ENCODE measurements at regions not wholly inside any gene's neighbourhood (a gene's known extent, or its start where the extent isn't known, plus 50 kb on each side); places are given as distances from the start of the nearest gene placed in this dataset.

- CTCF ChIA-PET (ENCODE audit: unreplicated experiment) = no interaction called here
- TF ChIP-seq EZH2phosphoT487 (IDR thresholded peaks at IDR 0.05; ENCODE audit: borderline replicate concordance, low read depth, low read length) (no peak), CTCF (conservative IDR thresholded peaks at IDR 0.05; ENCODE audit: low read length) (no peak)
- POLR2A ChIA-PET = no interaction called here
Measured at GRCh38 chr6:74467533-74468215, 738.2 kb downstream of the COL12A1 start.

GRCh38 chr6:74466572-74466971 lies 739.3 kb downstream of the COL12A1 start:
- H3K27ac ChIP-seq (ENCODE audit: low read depth, low read length, poor library complexity, severe bottlenecking) = no peak overlapping the region
- no peaks in the 10 kb centered on the region for H4K20me1 ChIP-seq (ENCODE audit: insufficient read depth, low read length)
- no peaks in the 10 kb centered on the region for H3K79me2 ChIP-seq (ENCODE audit: insufficient read depth, low read depth, low read length)
- intact Hi-C loops (cut with micrococcal nuclease; ENCODE audit: unreplicated experiment) = no loop called here
- POLR2A ChIA-PET = no interaction called here
- TF ChIP-seq EZH2phosphoT487 (IDR thresholded peaks at IDR 0.05; ENCODE audit: borderline replicate concordance, low read depth, low read length) (no peak), CTCF (conservative IDR thresholded peaks at IDR 0.05; ENCODE audit: low read length) (no peak)
- no peak for DNase-seq (ENCODE audit: low spot score)
- H3K9me2 ChIP-seq (ENCODE audit: insufficient read depth, low read length) = no peaks in the 10 kb centered on the region
- CTCF ChIA-PET (ENCODE audit: unreplicated experiment) = no interaction called here
- H3K36me3 ChIP-seq (ENCODE audit: insufficient read depth, low read length) = no peaks in the 10 kb centered on the region
- no peak overlapping the region for H2AFZ ChIP-seq (ENCODE audit: low read length)
- no peak overlapping the region for H3K4me3 ChIP-seq (ENCODE audit: low read depth, low read length, poor library complexity, severe bottlenecking)
- BruUV-seq (replicated peaks) = no TSS peak
- no peaks in the 10 kb centered on the region for H3K9me3 ChIP-seq (ENCODE audit: low read length)
- H3K4me2 ChIP-seq (ENCODE audit: low read length) = no peak overlapping the region
- H3K4me1 ChIP-seq (ENCODE audit: insufficient read depth, low read length, poor library complexity, severe bottlenecking) = no peaks in the 10 kb centered on the region

More at GRCh38 chr6:74467533-74468215, 738.2 kb downstream of the COL12A1 start:
- Histone ChIP-seq H3K4me3 (ENCODE audit: low read depth, low read length, poor library complexity, severe bottlenecking) (no peak overlapping the region), H2AFZ (ENCODE audit: low read length) (no peak overlapping the region), H3K27ac (ENCODE audit: low read depth, low read length, poor library complexity, severe bottlenecking) (no peak overlapping the region), H3K9me2 (ENCODE audit: insufficient read depth, low read length) (no peaks in the 10 kb centered on the region), H3K79me2 (ENCODE audit: insufficient read depth, low read depth, low read length) (no peaks in the 10 kb centered on the region), H3K4me2 (ENCODE audit: low read length) (no peak overlapping the region), H4K20me1 (ENCODE audit: insufficient read depth, low read length) (no peaks in the 10 kb centered on the region), H3K36me3 (ENCODE audit: insufficient read depth, low read length) (no peaks in the 10 kb centered on the region), H3K9me3 (ENCODE audit: low read length) (no peaks in the 10 kb centered on the region), H3K4me1 (ENCODE audit: insufficient read depth, low read length, poor library complexity, severe bottlenecking) (no peaks in the 10 kb centered on the region)
- no TSS peak for BruUV-seq (replicated peaks)
- no peak for DNase-seq (ENCODE audit: low spot score)
- intact Hi-C loops (cut with micrococcal nuclease; ENCODE audit: unreplicated experiment) = no loop called here

GRCh38 chr6:74459260-74459659 lies 746.6 kb downstream of the COL12A1 start:
- Histone ChIP-seq H3K4me1 (ENCODE audit: insufficient read depth, low read length, poor library complexity, severe bottlenecking) (no peaks in the 10 kb centered on the region), H4K20me1 (ENCODE audit: insufficient read depth, low read length) (no peaks in the 10 kb centered on the region), H3K4me3 (ENCODE audit: low read depth, low read length, poor library complexity, severe bottlenecking) (no peak overlapping the region), H3K9me2 (ENCODE audit: insufficient read depth, low read length) (no peaks in the 10 kb centered on the region), H3K9me3 (ENCODE audit: low read length) (no peaks in the 10 kb centered on the region), H3K4me2 (ENCODE audit: low read length) (no peak overlapping the region), H3K27ac (ENCODE audit: low read depth, low read length, poor library complexity, severe bottlenecking) (no peak overlapping the region), H2AFZ (ENCODE audit: low read length) (no peak overlapping the region), H3K79me2 (ENCODE audit: insufficient read depth, low read depth, low read length) (no peaks in the 10 kb centered on the region), H3K36me3 (ENCODE audit: insufficient read depth, low read length) (no peaks in the 10 kb centered on the region)
- ChIA-PET CTCF (ENCODE audit: unreplicated experiment) (no interaction called here), POLR2A (interaction anchor here (0.5 kb wide), 1 partner anchor 419 kb away, joined by 3 read pairs; no protein-coding TSS in a partner anchor)
- TF ChIP-seq EZH2phosphoT487 (IDR thresholded peaks at IDR 0.05; ENCODE audit: borderline replicate concordance, low read depth, low read length) (no peak), CTCF (conservative IDR thresholded peaks at IDR 0.05; ENCODE audit: low read length) (no peak)
- intact Hi-C loops (cut with micrococcal nuclease; ENCODE audit: unreplicated experiment) = no loop called here
- BruUV-seq (replicated peaks) = no TSS peak
- DNase-seq (ENCODE audit: low spot score) = no peak
